Right lung (tissue), 2 donors: ENCODE measurements at regions not wholly inside any gene's neighbourhood (a gene's known extent, or its start where the extent isn't known, plus 50 kb on each side); places are given as distances from the start of the nearest gene placed in this dataset.

Experiments
- DNase-seq, 2 donors: peaks; one replicate each; pipeline ENCODE4 v3.0.0-alpha.2; 2013

- DNase-seq, result no peak
Observed at GRCh38 chr17:72574675-72575510, 454.1 kb downstream of the SOX9 start.

GRCh38 chr17:72575542-72576233 lies 454.9 kb downstream of the SOX9 start:
- DNase-seq, result no peak

GRCh38 chr17:72576289-72576759 lies 455.5 kb downstream of the SOX9 start:
- no peak for DNase-seq

GRCh38 chr17:72578817-72579470 lies 458.1 kb downstream of the SOX9 start:
- DNase-seq, result no peak

- no peak for DNase-seq
Observed at GRCh38 chr17:72579990-72580320, 459.1 kb downstream of the SOX9 start.

- DNase-seq, result no peak
Observed at GRCh38 chr17:72580321-72581127, 459.7 kb downstream of the SOX9 start.

- no peak for DNase-seq
Observed at GRCh38 chr17:72587156-72587555, 466.3 kb downstream of the SOX9 start.

GRCh38 chr17:72587773-72588511 lies 467.1 kb downstream of the SOX9 start:
- no peak for DNase-seq

GRCh38 chr17:72588561-72588960 lies 467.7 kb downstream of the SOX9 start:
- DNase-seq, result no peak

GRCh38 chr17:72588961-72589360 lies 468.1 kb downstream of the SOX9 start:
- DNase-seq, result no peak

GRCh38 chr17:72590382-72590781 lies 469.6 kb downstream of the SOX9 start:
- no peak for DNase-seq

GRCh38 chr17:72590882-72591281 lies 470.1 kb downstream of the SOX9 start:
- no peak for DNase-seq

- DNase-seq, result no peak
Observed at GRCh38 chr17:72591289-72592241, 470.7 kb downstream of the SOX9 start.

- peak; percentile 81 to 82 for DNase-seq
Observed at GRCh38 chr17:72592242-72592966, 471.6 kb downstream of the SOX9 start.

GRCh38 chr17:72592967-72593325 lies 472.1 kb downstream of the SOX9 start:
- DNase-seq, result no peak

- no peak for DNase-seq
Observed at GRCh38 chr17:72594248-72594647, 473.4 kb downstream of the SOX9 start.
